ENCODE measurements at regions not wholly inside any gene's neighbourhood (a gene's known extent, or its start where the extent isn't known, plus 50 kb on each side); places are given as distances from the start of the nearest gene placed in this dataset.

DNA sequence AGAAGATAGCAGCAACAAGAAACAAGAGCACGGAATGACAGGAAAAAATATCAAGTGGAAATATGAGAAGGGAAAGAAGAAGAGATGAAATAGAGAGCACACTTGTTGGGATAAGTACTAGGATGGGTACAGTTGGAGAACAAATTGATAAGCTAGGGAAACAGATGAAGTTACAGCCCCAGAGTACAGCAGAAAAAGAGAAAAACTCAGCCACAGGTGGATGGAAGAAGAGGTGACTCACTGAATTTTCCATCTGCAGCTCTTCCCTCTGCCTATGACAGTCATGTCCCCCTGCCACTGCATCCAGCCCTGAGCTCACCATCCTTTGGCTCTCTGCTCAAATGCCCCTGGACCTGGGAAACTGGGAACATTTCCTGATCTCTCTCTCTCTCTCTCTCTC lies 209.0 kb downstream of the BCOR start:
- TF ChIP-seq, protein P1, sequence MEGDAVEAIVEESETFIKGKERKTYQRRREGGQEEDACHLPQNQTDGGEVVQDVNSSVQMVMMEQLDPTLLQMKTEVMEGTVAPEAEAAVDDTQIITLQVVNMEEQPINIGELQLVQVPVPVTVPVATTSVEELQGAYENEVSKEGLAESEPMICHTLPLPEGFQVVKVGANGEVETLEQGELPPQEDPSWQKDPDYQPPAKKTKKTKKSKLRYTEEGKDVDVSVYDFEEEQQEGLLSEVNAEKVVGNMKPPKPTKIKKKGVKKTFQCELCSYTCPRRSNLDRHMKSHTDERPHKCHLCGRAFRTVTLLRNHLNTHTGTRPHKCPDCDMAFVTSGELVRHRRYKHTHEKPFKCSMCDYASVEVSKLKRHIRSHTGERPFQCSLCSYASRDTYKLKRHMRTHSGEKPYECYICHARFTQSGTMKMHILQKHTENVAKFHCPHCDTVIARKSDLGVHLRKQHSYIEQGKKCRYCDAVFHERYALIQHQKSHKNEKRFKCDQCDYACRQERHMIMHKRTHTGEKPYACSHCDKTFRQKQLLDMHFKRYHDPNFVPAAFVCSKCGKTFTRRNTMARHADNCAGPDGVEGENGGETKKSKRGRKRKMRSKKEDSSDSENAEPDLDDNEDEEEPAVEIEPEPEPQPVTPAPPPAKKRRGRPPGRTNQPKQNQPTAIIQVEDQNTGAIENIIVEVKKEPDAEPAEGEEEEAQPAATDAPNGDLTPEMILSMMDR (IDR thresholded peaks at IDR 0.05; ENCODE audit: low read depth, low read length, poor library complexity, severe bottlenecking), result no peak
- TF ChIP-seq EZH2phosphoT487 (IDR thresholded peaks at IDR 0.05; ENCODE audit: borderline replicate concordance, low read length), result no peak

Measured in DOHH2 (cell line).